Activated CD4-positive, alpha-beta T cell treated with anti-CD3 and anti-CD28 coated beads for 48 hours (primary cell): ENCODE measurements at regions not wholly inside any gene's neighbourhood (a gene's known extent, or its start where the extent isn't known, plus 50 kb on each side); places are given as distances from the start of the nearest gene placed in this dataset.

Experiments
- DNase-seq: peaks from one replicate; pipeline ENCODE4 v3.0.0-alpha.2; 2020

GRCh38 chr15:69825941-69826818, 271.5 kb downstream of the TLE3 start:
- no peak for DNase-seq

GRCh38 chr15:69826819-69827175, 270.9 kb downstream of the TLE3 start:
- no peak for DNase-seq

- no peak for DNase-seq
Measured at GRCh38 chr15:69827751-69828150, 270.0 kb downstream of the TLE3 start.

GRCh38 chr15:69828181-69828828, 269.4 kb downstream of the TLE3 start:
- DNase-seq = no peak

GRCh38 chr15:69829974-69830373, 267.7 kb downstream of the TLE3 start:
- no peak for DNase-seq

- no peak for DNase-seq
Measured at GRCh38 chr15:69830430-69830829, 267.3 kb downstream of the TLE3 start.

DNA sequence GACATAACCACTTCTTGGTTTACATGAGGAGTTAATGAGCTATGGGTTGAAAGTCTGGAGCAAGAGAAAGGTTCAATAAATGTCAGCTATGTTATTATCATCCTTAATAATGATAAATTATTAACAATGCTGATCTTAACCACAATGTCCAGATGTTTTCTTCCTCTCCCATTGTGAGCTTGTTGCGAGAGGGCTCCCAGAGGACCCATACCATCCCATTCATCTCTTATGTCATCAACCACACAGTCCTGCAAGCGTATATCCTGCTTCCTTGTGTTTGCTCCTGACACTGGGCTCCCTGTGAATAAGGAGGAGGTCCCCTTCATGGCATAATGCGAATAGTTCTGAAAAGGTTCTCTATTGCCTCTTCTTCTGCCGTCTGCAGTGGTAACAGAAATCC, 266.8 kb downstream of the TLE3 start:
- DNase-seq = no peak

GRCh38 chr15:69834267-69834666, 263.4 kb downstream of the TLE3 start:
- no peak for DNase-seq

DNA sequence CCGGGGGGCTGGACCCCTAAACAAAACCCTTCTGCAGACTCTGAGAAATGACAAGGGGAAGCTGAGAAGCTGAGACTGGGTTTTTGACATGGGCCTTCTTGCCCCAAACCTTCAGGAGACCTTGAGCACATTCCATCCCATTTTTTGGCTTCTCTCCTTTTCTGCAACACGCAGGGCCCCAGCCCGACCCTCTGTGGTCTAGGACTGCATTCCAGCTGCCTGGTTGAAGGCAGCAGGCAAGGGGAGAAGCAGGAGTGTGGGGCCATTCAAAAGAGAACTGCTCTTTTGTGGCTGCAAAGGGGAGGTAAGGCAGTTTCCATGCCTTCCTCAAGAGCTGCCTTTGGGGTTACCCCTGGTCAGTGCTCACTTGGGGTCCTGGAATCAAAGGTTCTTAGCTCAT, 263.0 kb downstream of the TLE3 start:
- no peak for DNase-seq

DNA sequence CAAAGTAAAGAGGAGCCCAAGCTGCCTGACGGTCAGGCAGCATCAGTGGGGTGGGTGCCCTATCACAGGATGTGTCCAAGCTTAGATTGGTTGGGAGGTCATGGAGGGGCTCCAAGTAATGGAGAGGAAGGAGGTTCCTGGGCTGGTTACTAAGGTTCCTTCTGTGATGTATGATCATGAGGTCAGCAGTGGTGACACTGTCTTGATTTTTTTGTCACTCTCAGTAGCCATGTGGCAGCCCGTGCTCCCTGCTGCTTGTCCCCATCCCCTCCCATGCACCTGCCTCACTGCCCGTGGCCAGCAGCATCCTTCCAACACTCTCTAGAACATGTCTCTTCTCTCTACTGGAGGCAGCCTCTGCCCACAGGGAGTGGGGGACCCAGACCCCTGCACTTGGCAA, 261.7 kb downstream of the TLE3 start:
- no peak for DNase-seq

- no peak for DNase-seq
Measured at GRCh38 chr15:69836526-69837230, 261.0 kb downstream of the TLE3 start.

DNA sequence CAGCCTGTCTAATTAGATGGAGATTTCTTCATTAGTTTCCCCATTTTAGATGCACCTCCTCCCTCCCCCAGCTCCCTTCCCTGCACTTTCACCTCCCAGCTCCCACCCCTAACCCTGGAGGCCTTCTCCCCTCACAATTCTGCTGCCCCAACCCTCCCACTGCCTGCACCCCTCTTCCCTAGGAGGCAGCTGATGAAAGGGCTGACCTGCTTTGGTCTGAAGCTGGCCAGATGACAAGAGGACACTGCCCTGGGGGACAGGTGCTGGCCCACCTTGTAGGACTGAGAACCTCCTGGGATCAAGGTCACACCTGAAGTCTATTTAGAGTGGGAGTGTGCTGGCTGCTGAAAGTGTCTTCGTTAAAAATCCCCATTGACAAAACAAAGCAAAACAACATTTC, 259.4 kb downstream of the TLE3 start:
- no peak for DNase-seq

- DNase-seq = no peak
Measured at GRCh38 chr15:69838994-69839393, 258.7 kb downstream of the TLE3 start.

- DNase-seq = no peak
Measured at GRCh38 chr15:69841113-69841828, 256.4 kb downstream of the TLE3 start.

DNA sequence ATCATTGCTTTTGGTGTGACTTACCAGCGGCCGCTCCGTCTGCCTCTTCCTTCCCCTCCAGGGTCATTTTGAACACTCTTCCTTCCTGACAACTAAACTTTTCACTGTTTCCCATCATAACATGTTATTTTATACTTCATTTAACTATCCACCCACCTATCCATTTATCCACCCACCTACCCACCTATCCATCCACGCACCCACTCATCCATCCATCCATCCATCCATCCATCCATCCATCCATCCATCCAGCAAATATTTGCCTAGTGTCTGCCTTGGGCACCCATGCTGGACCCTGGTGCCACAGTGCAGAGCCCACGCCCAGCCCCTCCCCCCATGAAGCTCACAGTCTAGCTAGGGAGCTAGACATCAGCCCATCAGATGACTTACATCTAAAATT, 254.9 kb downstream of the TLE3 start:
- DNase-seq = no peak

DNA sequence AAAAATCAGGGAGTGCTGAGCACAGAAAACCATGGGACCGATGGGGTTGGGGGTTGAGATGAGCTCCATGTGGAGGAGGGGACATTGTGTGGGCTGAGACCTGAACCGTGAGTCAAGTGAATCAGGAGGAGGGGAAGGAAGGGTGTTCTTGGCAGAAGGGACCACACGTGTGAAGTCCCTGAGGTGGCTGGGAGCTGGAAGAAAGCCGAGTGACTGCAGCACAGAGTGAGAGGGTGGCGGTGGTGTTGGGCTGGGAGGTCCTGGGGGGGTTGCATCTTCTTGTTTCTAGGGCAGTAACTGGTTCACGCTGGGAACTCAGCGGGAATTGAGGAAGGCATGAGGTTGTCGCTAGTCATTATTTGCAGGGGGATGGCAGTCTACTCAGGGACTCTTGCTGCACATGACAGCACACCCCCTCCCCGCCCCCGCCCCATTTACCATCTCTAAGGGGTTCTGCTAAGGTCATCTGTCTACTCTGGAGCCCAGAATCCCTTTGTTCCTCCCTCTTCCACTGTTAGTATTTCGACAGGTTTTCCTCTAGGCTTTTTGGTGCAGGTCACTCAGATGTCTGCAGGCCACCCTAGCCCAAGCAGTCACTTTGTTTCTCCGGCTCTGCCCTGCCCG, 254.3 kb downstream of the TLE3 start:
- DNase-seq = no peak

- no peak for DNase-seq
Measured at GRCh38 chr15:69843900-69844304, 253.8 kb downstream of the TLE3 start.

DNA sequence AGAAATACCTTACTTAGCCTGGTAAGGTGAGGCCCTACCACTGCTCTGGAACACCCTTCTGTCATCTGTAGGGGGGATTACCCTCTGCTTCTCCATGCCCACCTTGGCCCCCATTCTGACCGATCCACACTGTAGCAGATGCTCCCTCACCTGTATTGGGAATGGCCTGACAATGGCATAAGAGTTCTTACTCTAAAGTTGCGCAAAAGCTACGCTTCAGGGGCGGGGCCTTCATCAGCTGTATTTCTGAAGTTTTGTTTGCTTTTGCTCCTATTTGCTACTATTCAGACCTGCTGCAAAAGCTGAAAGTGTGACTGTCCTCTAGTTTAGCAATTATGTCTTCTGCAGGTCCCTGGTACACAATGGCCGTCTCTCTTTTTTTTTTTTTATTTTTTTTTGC, 252.6 kb downstream of the TLE3 start:
- DNase-seq = no peak

DNA sequence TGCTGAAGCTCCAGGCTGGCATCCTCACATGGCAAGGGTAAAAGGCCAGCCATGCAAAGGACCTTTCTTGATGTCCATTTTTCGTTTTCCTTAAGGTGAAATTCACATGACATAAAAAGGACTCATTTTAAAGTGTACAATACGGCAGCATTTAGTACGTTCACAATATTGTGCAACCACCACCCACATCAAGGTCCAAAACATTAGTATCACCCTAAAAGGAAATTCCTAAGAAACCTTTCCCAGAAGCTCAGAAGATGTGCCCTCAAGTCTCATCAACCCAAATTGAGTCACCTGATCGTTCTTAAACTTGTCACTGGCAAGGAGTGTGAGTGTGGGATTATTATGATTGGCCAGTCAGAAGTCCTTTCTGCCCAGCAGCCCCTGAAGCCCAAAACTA, 250.1 kb downstream of the TLE3 start:
- DNase-seq = no peak

GRCh38 chr15:69848096-69848495, 249.6 kb downstream of the TLE3 start:
- no peak for DNase-seq

- no peak for DNase-seq
Measured at GRCh38 chr15:69848551-69849231, 249.0 kb downstream of the TLE3 start.

- no peak for DNase-seq
Measured at GRCh38 chr15:69849232-69849610, 248.5 kb downstream of the TLE3 start.
